HepG2 (cell line): ENCODE measurements at regions not wholly inside any gene's neighbourhood (a gene's known extent, or its start where the extent isn't known, plus 50 kb on each side); places are given as distances from the start of the nearest gene placed in this dataset.

Experiments used
- CENPT ChIP-seq: sonication (generic); formaldehyde crosslinking; IDR thresholded peaks from 2 replicates; pipeline ENCODE4 v1.8.0; 2022; ENCODE audit warnings: low read depth, mild to moderate bottlenecking, moderate library complexity, missing genetic modification reagents
- CHD2 ChIP-seq: IDR thresholded peaks from 2 replicates; pipeline ENCODE4 v1.6.1; 2011; ENCODE audit warnings: low read depth, low read length, improper control_type of control experiment
- CHD4 ChIP-seq: fragments of 200-600 bp; sonication (generic); IDR thresholded peaks from 2 replicates; pipeline ENCODE4 v1.7.0; 2017; ENCODE audit warnings: mild to moderate bottlenecking, low read length, borderline replicate concordance
- CTCF ChIP-seq: sonication (generic); formaldehyde crosslinking; IDR thresholded peaks from 2 replicates; pipeline ENCODE4 v1.5.0; 2020; ENCODE audit warnings: mild to moderate bottlenecking, missing genetic modification reagents, moderate library complexity
- MIER3 ChIP-seq: IDR thresholded peaks from 2 replicates; pipeline ENCODE4 v1.6.1; 2016; ENCODE audit warnings: missing compliant biosample characterization, borderline replicate concordance
- RBAK ChIP-seq: sonication (generic); formaldehyde crosslinking; IDR thresholded peaks from 2 replicates; pipeline ENCODE4 v1.5.1; 2020; ENCODE audit warnings: mild to moderate bottlenecking, missing genetic modification reagents
- SATB2 ChIP-seq: sonication (generic); formaldehyde crosslinking; IDR thresholded peaks from 2 replicates; pipeline ENCODE4 v1.5.0; 2020; ENCODE audit warnings: missing genetic modification reagents
- SNRNP70 ChIP-seq: fragments of 200-400 bp; formaldehyde crosslinking; IDR thresholded peaks from 2 replicates; pipeline ENCODE4 v1.6.1; 2017; ENCODE audit warnings: mild to moderate bottlenecking, low read depth, low read length, moderate library complexity
- TEF ChIP-seq: sonication (generic); formaldehyde crosslinking; IDR thresholded peaks from 2 replicates; pipeline ENCODE4 v1.5.0; 2020; ENCODE audit warnings: missing genetic modification reagents
- USF2 ChIP-seq, 2 experiments: sonication (generic) in 1 of 2; formaldehyde crosslinking in 1 of 2; IDR thresholded peaks; 2 replicates each; pipeline versions ENCODE4 v1.5.1 to v1.6.1; 2011 to 2020; ENCODE audit warnings: borderline replicate concordance in 1 of 2, low read depth in 1 of 2, low read length in 1 of 2, mild to moderate bottlenecking in 1 of 2, missing genetic modification reagents in 1 of 2, moderate library complexity in 1 of 2
- ZNF124 ChIP-seq: sonication (generic); formaldehyde crosslinking; IDR thresholded peaks from 2 replicates; pipeline ENCODE4 v1.4.0; 2020; ENCODE audit warnings: missing genetic modification reagents
- ZNF281 ChIP-seq: sonication (generic); formaldehyde crosslinking; IDR thresholded peaks from 2 replicates; pipeline ENCODE4 v1.4.0; 2020; ENCODE audit warnings: missing genetic modification reagents, borderline replicate concordance
- ZNF720 ChIP-seq: sonication (generic); formaldehyde crosslinking; IDR thresholded peaks from 2 replicates; pipeline ENCODE4 v1.4.0; 2020; ENCODE audit warnings: missing genetic modification reagents

- TF ChIP-seq SNRNP70 (no peak), CTCF (CRISPR knock-in tag) (no peak), SATB2 (CRISPR knock-in tag) (no peak), RBAK (CRISPR knock-in tag) (no peak), ZNF281 (CRISPR knock-in tag) (no peak), MIER3 (CRISPR knock-in tag) (no peak), CHD4 (no peak), USF2 (IDR thresholded peaks at IDR 0.05; ENCODE audit: low read depth, low read length) (no peak), USF2 (CRISPR knock-in tag; IDR thresholded peaks at IDR 0.05; ENCODE audit: borderline replicate concordance) (no peak), TEF (CRISPR knock-in tag) (no peak), CHD2 (no peak), CENPT (CRISPR knock-in tag) (no peak), ZNF720 (no peak), ZNF124 (CRISPR knock-in tag) (no peak)
These were observed 93.3 kb upstream of the LINC01488 start for GRCh38 chr11:69388210-69388609.
